OCI-LY3 (cell line): ENCODE measurements at regions not wholly inside any gene's neighbourhood (a gene's known extent, or its start where the extent isn't known, plus 50 kb on each side); places are given as distances from the start of the nearest gene placed in this dataset.

Source experiments
- H2AFZ ChIP-seq: fragments of 200-600, 300-600 bp; shearing (Covaris generic); 2 replicates; pipeline ENCODE4 v1.6.0; 2014; ENCODE audit warnings: antibody characterized with exemption, low read depth, low read length
- H3K27ac ChIP-seq: fragments of 200-600, 300-600 bp; sonication (generic); 2 replicates; pipeline ENCODE4 v1.5.1; 2014; ENCODE audit warnings: mild to moderate bottlenecking, low read length, moderate library complexity, mixed read lengths
- H3K27me3 ChIP-seq: fragments of 200-600, 300-600 bp; sonication (generic); 2 replicates; pipeline ENCODE4 v1.6.1; 2014; ENCODE audit warnings: low read depth, low read length, mixed read lengths
- H3K36me3 ChIP-seq: fragments of 200-600, 300-600 bp; sonication (generic); replicated peaks from 2 replicates; pipeline ENCODE3; 2014; ENCODE audit warnings: low read depth, low read length, mixed read lengths
- H3K4me1 ChIP-seq: fragments of 300-600, 200-600 bp; sonication (generic); 2 replicates; pipeline ENCODE4 v1.6.1; 2014; ENCODE audit warnings: low read length, mixed read lengths
- H3K4me2 ChIP-seq: fragments of 200-600, 300-600 bp; sonication (generic); 2 replicates; pipeline ENCODE4 v1.6.1; 2014; ENCODE audit warnings: low read length, mixed read lengths
- H3K4me3 ChIP-seq: fragments of 300-600, 200-600 bp; sonication (generic); 2 replicates; pipeline ENCODE4 v1.5.1; 2014; ENCODE audit warnings: antibody characterized with exemption, mild to moderate bottlenecking, low read length, moderate library complexity
- H3K79me2 ChIP-seq: fragments of 300-600, 200-600 bp; shearing (Covaris generic); 2 replicates; pipeline ENCODE4 v1.6.1; 2014; ENCODE audit warnings: mild to moderate bottlenecking, low read length, mixed read lengths
- H3K9ac ChIP-seq: fragments of 300-600, 200-600 bp; shearing (Covaris generic); 2 replicates; pipeline ENCODE4 v1.6.0; 2014; ENCODE audit warnings: mild to moderate bottlenecking, low read length, moderate library complexity
- H3K9me3 ChIP-seq: fragments of 200-600, 300-600 bp; shearing (Covaris generic); 2 replicates; pipeline ENCODE4 v1.6.1; 2014; ENCODE audit warnings: low read length, mixed read lengths; ENCODE audit not compliant: insufficient read depth
- H4K20me1 ChIP-seq: fragments of 200-600, 300-600 bp; sonication (generic); 2 replicates; pipeline ENCODE4 v1.6.1; 2016; ENCODE audit warnings: low read length, mixed read lengths; ENCODE audit not compliant: insufficient read depth
- EZH2phosphoT487 ChIP-seq: fragments of 200-600 bp; shearing (Covaris generic); IDR thresholded peaks from 2 replicates; pipeline ENCODE4 v1.6.1; 2018; ENCODE audit warnings: antibody characterized with exemption, mixed run types, low read depth
- TF ChIP-seq, protein P1 (sequence below): fragments of 200-600, 300-600 bp; sonication (generic); IDR thresholded peaks from 2 replicates; pipeline ENCODE4 v1.5.1; 2014; ENCODE audit warnings: antibody characterized with exemption, low read length, low read depth

DNA sequence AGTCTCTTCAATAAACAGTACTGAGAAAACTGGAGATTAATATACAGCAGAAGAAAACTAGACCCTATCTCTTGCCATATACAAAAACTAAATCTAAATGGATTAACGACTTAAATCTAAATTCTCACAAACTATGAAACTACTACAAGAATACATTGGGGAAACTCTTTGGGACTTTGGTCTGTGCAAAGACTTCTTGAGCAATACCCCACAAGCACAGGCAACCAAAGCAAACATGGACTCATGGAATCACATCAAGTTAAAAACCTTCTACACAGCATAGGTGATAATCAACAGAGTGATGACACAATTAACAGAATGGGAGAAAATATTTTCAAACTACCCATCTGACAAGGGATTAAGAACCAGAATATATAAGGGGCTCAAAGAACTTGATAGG lies 848.2 kb upstream of the NRXN1 start:
- Histone ChIP-seq H3K9ac (no peak overlapping the region), H3K27me3 (no peaks in the 10 kb centered on the region), H3K27ac (no peak overlapping the region), H3K36me3 (no peaks in the 10 kb centered on the region), H3K79me2 (no peaks in the 10 kb centered on the region), H3K9me3 (0 out of 2 replicates have a peak, but pooled peaks cover 6% of the 10 kb centered on the region), H2AFZ (no peak overlapping the region), H3K4me3 (no peak overlapping the region), H3K4me1 (no peaks in the 10 kb centered on the region), H4K20me1 (no peaks in the 10 kb centered on the region), H3K4me2 (no peak overlapping the region)
- TF ChIP-seq, protein P1, sequence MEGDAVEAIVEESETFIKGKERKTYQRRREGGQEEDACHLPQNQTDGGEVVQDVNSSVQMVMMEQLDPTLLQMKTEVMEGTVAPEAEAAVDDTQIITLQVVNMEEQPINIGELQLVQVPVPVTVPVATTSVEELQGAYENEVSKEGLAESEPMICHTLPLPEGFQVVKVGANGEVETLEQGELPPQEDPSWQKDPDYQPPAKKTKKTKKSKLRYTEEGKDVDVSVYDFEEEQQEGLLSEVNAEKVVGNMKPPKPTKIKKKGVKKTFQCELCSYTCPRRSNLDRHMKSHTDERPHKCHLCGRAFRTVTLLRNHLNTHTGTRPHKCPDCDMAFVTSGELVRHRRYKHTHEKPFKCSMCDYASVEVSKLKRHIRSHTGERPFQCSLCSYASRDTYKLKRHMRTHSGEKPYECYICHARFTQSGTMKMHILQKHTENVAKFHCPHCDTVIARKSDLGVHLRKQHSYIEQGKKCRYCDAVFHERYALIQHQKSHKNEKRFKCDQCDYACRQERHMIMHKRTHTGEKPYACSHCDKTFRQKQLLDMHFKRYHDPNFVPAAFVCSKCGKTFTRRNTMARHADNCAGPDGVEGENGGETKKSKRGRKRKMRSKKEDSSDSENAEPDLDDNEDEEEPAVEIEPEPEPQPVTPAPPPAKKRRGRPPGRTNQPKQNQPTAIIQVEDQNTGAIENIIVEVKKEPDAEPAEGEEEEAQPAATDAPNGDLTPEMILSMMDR = no peak
- TF ChIP-seq EZH2phosphoT487 = no peak

DNA sequence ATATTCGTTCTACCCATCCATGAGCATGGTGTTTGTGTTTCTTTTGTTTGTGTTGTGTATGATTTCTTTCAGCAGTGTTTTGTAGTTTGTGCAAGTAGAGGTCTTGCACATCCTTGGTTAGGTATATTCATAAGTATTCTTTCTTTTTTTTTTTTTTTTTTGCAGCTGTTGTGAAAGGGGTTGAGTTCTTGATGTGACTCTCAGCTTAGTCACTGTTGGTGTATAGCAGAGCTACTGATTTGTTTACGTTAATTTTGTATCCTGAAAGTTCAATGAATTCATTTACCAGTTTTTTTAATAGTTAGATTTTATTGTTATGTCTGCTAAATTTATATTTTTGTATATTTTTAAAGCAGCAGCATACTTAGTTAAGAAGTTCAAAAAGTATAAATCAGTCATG lies 834.4 kb upstream of the NRXN1 start:
- no peaks in the 10 kb centered on the region for H4K20me1 ChIP-seq
- no peak overlapping the region for H3K27ac ChIP-seq
- H3K9ac ChIP-seq = no peak overlapping the region
- no peaks in the 10 kb centered on the region for H3K4me1 ChIP-seq
- H3K27me3 ChIP-seq = no peaks in the 10 kb centered on the region
- H3K36me3 ChIP-seq = no peaks in the 10 kb centered on the region
- no peak overlapping the region for H3K4me2 ChIP-seq
- no peaks in the 10 kb centered on the region for H3K79me2 ChIP-seq
- no peak overlapping the region for H3K4me3 ChIP-seq
- TF ChIP-seq, protein P1 = no peak
- TF ChIP-seq EZH2phosphoT487 = no peak
- no peaks in the 10 kb centered on the region for H3K9me3 ChIP-seq
- no peak overlapping the region for H2AFZ ChIP-seq

DNA sequence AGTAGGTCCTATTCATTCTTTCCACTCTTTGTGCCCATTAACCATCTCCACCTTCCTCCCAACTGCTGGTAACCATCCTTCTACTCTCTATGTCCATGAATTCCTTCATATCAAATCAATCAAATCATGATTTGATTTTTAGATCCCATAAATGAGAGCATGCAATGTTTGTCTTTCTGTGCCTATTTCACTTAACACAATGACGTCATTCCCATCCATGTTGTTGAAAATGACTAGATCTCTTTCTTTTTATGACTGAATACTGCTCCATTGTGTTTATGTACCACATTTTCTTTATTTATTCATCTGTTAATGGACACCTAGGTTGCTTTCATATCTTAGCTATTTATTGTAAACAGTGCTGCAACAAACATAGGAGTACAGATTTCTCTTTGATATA lies 827.3 kb upstream of the NRXN1 start:
- H3K4me1 ChIP-seq = no peaks in the 10 kb centered on the region
- no peak overlapping the region for H2AFZ ChIP-seq
- H3K4me2 ChIP-seq = no peak overlapping the region
- no peak overlapping the region for H3K4me3 ChIP-seq
- H3K27ac ChIP-seq = no peak overlapping the region
- no peaks in the 10 kb centered on the region for H3K36me3 ChIP-seq
- no peak overlapping the region for H3K9ac ChIP-seq
- H4K20me1 ChIP-seq = no peaks in the 10 kb centered on the region
- TF ChIP-seq, protein P1 = no peak
- TF ChIP-seq EZH2phosphoT487 = no peak
- no peaks in the 10 kb centered on the region for H3K79me2 ChIP-seq
- H3K9me3 ChIP-seq = no peaks in the 10 kb centered on the region
- no peaks in the 10 kb centered on the region for H3K27me3 ChIP-seq

DNA sequence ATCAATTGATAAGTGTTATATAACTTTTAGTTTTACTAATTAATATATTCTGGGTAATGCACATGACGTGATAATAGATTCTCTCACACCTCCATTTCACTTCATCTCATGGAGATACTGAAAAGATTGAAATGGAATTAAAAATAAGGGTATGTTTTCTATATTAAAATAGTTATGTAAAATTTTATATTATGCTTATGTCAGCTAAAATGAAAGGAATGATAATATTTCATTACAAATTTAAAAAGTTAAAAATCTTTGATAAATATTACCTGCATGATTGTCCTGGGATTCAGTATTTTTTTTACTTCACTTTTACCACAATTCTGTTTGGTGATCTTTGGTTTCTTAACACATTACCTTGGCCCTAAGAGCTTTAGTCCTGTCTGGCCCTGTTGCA lies 823.8 kb upstream of the NRXN1 start:
- no peak overlapping the region for H3K27ac ChIP-seq
- H3K9me3 ChIP-seq = no peaks in the 10 kb centered on the region
- no peaks in the 10 kb centered on the region for H3K79me2 ChIP-seq
- no peaks in the 10 kb centered on the region for H3K4me1 ChIP-seq
- H3K9ac ChIP-seq = no peak overlapping the region
- no peaks in the 10 kb centered on the region for H4K20me1 ChIP-seq
- no peak overlapping the region for H2AFZ ChIP-seq
- no peaks in the 10 kb centered on the region for H3K27me3 ChIP-seq
- TF ChIP-seq, protein P1 = no peak
- no peak for TF ChIP-seq EZH2phosphoT487
- H3K4me3 ChIP-seq = no peak overlapping the region
- no peaks in the 10 kb centered on the region for H3K36me3 ChIP-seq
- no peak overlapping the region for H3K4me2 ChIP-seq
